ENCODE measurements at regions not wholly inside any gene's neighbourhood (a gene's known extent, or its start where the extent isn't known, plus 50 kb on each side); places are given as distances from the start of the nearest gene placed in this dataset.

DNA sequence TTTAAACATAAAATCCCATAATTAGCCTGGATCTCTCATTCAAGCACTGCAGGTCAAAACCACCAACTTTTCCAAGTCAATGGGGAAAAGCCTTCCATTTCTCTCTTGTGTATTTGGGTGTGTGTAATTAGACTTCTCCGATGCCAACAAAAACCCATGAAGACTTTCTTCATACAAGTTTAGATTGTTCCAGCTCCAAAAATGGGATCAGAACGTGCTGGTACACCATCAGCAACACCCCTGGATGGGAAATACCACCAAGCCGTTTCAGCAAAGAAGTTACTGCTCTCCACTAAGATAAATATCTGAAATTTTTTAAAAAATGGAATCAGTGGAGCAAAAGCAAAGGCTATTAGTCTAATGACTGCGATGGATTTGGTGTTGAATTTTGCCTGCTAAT is 837.3 kb upstream of the SOX9 start:
- DNase-seq: no peak
- Mint-ChIP-seq H3K27ac (ENCODE audit: unreplicated experiment) (no peak overlapping the region), H3K9me3 (ENCODE audit: unreplicated experiment) (no peaks in the 10 kb centered on the region), H3K4me1 (ENCODE audit: low read depth, unreplicated experiment) (peaks cover 3% of the 10 kb centered on the region), H3K4me3 (ENCODE audit: unreplicated experiment) (no peak overlapping the region), H3K36me3 (ENCODE audit: unreplicated experiment) (no peaks in the 10 kb centered on the region), H3K27me3 (ENCODE audit: unreplicated experiment) (peaks cover 2% of the 10 kb centered on the region)
- TF ChIP-seq, protein P1, sequence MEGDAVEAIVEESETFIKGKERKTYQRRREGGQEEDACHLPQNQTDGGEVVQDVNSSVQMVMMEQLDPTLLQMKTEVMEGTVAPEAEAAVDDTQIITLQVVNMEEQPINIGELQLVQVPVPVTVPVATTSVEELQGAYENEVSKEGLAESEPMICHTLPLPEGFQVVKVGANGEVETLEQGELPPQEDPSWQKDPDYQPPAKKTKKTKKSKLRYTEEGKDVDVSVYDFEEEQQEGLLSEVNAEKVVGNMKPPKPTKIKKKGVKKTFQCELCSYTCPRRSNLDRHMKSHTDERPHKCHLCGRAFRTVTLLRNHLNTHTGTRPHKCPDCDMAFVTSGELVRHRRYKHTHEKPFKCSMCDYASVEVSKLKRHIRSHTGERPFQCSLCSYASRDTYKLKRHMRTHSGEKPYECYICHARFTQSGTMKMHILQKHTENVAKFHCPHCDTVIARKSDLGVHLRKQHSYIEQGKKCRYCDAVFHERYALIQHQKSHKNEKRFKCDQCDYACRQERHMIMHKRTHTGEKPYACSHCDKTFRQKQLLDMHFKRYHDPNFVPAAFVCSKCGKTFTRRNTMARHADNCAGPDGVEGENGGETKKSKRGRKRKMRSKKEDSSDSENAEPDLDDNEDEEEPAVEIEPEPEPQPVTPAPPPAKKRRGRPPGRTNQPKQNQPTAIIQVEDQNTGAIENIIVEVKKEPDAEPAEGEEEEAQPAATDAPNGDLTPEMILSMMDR (IDR thresholded peaks at IDR 0.05; ENCODE audit: partially characterized antibody, unreplicated experiment): no peak

- Mint-ChIP-seq H3K4me1 (ENCODE audit: low read depth, unreplicated experiment) (peaks cover 3% of the 10 kb centered on the region), H3K27ac (ENCODE audit: unreplicated experiment) (no peak overlapping the region), H3K4me3 (ENCODE audit: unreplicated experiment) (no peak overlapping the region), H3K36me3 (ENCODE audit: unreplicated experiment) (no peaks in the 10 kb centered on the region), H3K9me3 (ENCODE audit: unreplicated experiment) (no peaks in the 10 kb centered on the region), H3K27me3 (ENCODE audit: unreplicated experiment) (peaks cover 2% of the 10 kb centered on the region)
- TF ChIP-seq, protein P1 (IDR thresholded peaks at IDR 0.05; ENCODE audit: partially characterized antibody, unreplicated experiment): no peak
- DNase-seq: no peak
Observed at GRCh38 chr17:71284032-71284755, 836.6 kb upstream of the SOX9 start.

DNA sequence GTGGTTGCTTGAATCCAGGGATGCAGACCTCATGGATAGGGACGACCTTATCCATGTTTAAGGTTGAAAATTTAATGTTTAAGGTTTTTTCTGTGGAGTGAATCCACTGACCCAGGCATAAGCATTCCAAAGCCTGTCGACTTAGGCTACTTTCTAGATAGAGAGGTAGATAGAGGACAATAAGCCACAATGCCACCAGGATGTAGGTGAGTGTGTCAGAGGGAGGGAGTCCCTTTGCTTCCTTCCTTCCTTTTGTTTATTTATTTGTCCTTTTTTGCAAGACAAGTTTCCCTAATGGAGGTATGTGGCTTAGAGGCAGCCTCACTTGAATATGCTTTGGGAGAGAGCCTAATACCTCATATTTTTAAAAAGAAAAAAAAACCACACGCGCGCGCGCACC is 834.2 kb upstream of the SOX9 start:
- no peak for DNase-seq
- no peak overlapping the region for H3K27ac Mint-ChIP-seq (ENCODE audit: unreplicated experiment)
- peaks cover 2% of the 10 kb centered on the region for H3K27me3 Mint-ChIP-seq (ENCODE audit: unreplicated experiment)
- peaks cover 3% of the 10 kb centered on the region for H3K4me1 Mint-ChIP-seq (ENCODE audit: low read depth, unreplicated experiment)
- H3K9me3 Mint-ChIP-seq (ENCODE audit: unreplicated experiment): no peaks in the 10 kb centered on the region
- TF ChIP-seq, protein P1 (IDR thresholded peaks at IDR 0.05; ENCODE audit: partially characterized antibody, unreplicated experiment): no peak
- no peak overlapping the region for H3K4me3 Mint-ChIP-seq (ENCODE audit: unreplicated experiment)
- no peaks in the 10 kb centered on the region for H3K36me3 Mint-ChIP-seq (ENCODE audit: unreplicated experiment)

DNA sequence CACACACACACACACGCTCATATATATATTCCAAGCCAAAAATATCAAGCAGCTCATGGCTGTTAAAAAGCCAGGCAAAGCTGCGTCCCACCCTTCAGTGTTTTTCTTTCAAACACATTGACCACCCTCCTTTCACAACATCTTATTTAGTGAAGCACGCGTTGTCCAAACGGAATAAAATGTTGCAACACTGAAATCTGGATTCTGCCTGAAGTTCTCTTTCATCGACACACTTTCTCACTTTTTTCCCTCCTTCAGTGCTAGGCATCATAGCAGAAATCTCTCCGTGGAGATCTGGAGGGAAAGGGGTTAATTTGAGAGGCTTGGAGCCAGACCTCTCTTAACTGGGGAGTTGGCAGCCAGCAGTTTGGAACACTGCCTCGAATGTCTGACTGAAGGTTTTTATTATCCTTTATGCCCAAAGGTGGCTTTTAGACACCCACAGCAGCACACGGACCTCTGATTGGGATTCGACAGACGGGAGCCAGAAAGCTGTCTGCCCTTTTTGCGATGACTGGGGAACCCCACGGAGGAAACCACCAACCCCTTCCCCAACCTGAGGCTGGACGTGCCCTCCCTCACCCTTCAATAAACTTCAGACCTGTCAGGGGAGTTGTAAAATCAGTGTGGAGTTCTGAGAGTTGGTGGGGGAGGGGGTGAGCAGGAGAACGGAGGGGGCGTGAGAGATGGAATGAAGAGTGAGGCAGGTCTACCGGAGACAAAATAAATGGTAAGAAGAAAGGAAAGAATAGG is 833.6 kb upstream of the SOX9 start:
- Mint-ChIP-seq H3K36me3 (ENCODE audit: unreplicated experiment) (no peaks in the 10 kb centered on the region), H3K4me3 (ENCODE audit: unreplicated experiment) (no peak overlapping the region)

More for the DNA sequence above, 833.6 kb upstream of the SOX9 start:
- TF ChIP-seq, protein P1 (IDR thresholded peaks at IDR 0.05; ENCODE audit: partially characterized antibody, unreplicated experiment): no peak
- DNase-seq: no peak
- Mint-ChIP-seq H3K9me3 (ENCODE audit: unreplicated experiment) (no peaks in the 10 kb centered on the region), H3K27ac (ENCODE audit: unreplicated experiment) (no peak overlapping the region), H3K27me3 (ENCODE audit: unreplicated experiment) (peaks cover 2% of the 10 kb centered on the region), H3K4me1 (ENCODE audit: low read depth, unreplicated experiment) (peaks cover 3% of the 10 kb centered on the region)

All from glutamatergic neuron (in vitro differentiated cells).